ENCODE measurements at regions not wholly inside any gene's neighbourhood (a gene's known extent, or its start where the extent isn't known, plus 50 kb on each side); places are given as distances from the start of the nearest gene placed in this dataset.
"Not testable (repeated sequence)": the region's sequence is repeated elsewhere in the genome, so short reads cannot be mapped to it uniquely, and the experiment has no call there.

- not testable (repeated sequence) for TF ChIP-seq CTCF, POLR2A (IDR thresholded peaks at IDR 0.05)
Measured at GRCh38 chr17:83172646-83173045, 93.2 kb downstream of the METRNL start.
